RWPE2 (cell line): ENCODE measurements at regions not wholly inside any gene's neighbourhood (a gene's known extent, or its start where the extent isn't known, plus 50 kb on each side); places are given as distances from the start of the nearest gene placed in this dataset.
"Not testable (repeated sequence)": the region's sequence is repeated elsewhere in the genome, so short reads cannot be mapped to it uniquely, and the experiment has no call there.

ENCODE experiments used
- ATAC-seq: fragments of 200-7000 bp; cut with Tn5 transposase; 3 replicates; pipeline ENCODE4 v1.9.1; 2021; ENCODE audit warnings: low read depth
- DNase-seq: peaks from one replicate; pipeline ENCODE4 v3.0.0-alpha.2; 2020; ENCODE audit warnings: low spot score
- H3K27ac ChIP-seq: fragments of 450-650 bp; 2 replicates; pipeline ENCODE4 v1.5.1; 2017; ENCODE audit warnings: mild to moderate bottlenecking; ENCODE audit not compliant: poor library complexity, severe bottlenecking
- H3K27me3 ChIP-seq: fragments of 250-450 bp; sonication (Bioruptor Pico); 2 replicates; pipeline ENCODE4 v1.5.1; 2021; ENCODE audit warnings: mild to moderate bottlenecking, moderate library complexity; ENCODE audit not compliant: insufficient read depth, poor library complexity, severe bottlenecking
- H3K36me3 ChIP-seq: fragments of 250-450 bp; sonication (Bioruptor Pico); 2 replicates; pipeline ENCODE4 v1.5.1; 2020; ENCODE audit warnings: low read depth, mild to moderate bottlenecking, moderate library complexity
- H3K4me1 ChIP-seq: fragments of 250-450 bp; sonication (Bioruptor Pico); 2 replicates; pipeline ENCODE4 v1.5.1; 2021; ENCODE audit warnings: mild to moderate bottlenecking, moderate library complexity; ENCODE audit not compliant: insufficient read depth, poor library complexity, severe bottlenecking
- H3K4me3 ChIP-seq: fragments of 250-450 bp; sonication (Bioruptor Pico); 2 replicates; pipeline ENCODE4 v1.5.1; 2021; ENCODE audit warnings: mild to moderate bottlenecking, moderate library complexity; ENCODE audit not compliant: severe bottlenecking
- H3K9me3 ChIP-seq: fragments of 250-450 bp; sonication (Bioruptor Pico); 2 replicates; pipeline ENCODE4 v1.5.1; 2021; ENCODE audit warnings: mild to moderate bottlenecking, moderate library complexity; ENCODE audit not compliant: severe bottlenecking
- TF ChIP-seq, protein P1 (sequence below): fragments of 450-650 bp; IDR thresholded peaks from one replicate; pipeline ENCODE4 v1.5.1; 2017; ENCODE audit warnings: mild to moderate bottlenecking, moderate library complexity; ENCODE audit not compliant: poor library complexity, severe bottlenecking

DNA sequence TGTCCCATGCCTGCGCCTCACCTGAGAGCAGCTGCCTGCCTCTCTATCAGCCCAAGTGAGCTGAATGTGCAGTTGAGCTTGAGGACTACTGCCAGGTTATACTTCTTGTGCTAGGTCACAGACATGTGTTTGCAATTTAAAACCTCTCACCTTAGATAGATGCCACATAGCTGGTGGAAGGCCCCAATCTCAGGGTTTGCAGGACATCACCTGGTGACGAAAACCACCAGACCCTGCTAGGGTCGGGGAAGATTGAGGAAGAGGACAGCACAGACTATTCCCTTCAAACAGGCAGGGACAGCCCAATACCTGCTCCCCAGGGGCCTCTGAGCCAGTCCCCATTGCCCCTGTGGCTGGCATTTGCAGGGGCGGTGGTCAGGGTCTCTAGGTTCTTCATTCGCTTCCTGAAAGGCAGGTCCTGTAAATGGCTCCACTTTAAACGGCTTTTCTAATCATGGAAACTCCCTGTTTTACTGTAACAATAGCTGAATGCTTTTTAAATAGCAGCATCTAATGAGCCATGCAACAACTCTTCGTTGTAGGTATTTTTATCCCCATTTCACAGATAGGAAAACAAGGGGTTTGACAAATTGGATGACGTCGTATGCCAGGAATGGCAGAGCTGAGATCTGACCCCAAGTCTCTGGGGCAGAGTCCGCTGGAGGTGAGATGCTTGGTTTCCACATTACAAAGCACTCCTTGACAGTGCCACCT lies 80.1 kb downstream of the EMX2 start:
- Histone ChIP-seq H3K27ac (no peak overlapping the region), H3K4me1 (no peaks in the 10 kb centered on the region), H3K27me3 (no peaks in the 10 kb centered on the region), H3K4me3 (no peak overlapping the region), H3K36me3 (no peaks in the 10 kb centered on the region), H3K9me3 (no peaks in the 10 kb centered on the region)
- TF ChIP-seq, protein P1, sequence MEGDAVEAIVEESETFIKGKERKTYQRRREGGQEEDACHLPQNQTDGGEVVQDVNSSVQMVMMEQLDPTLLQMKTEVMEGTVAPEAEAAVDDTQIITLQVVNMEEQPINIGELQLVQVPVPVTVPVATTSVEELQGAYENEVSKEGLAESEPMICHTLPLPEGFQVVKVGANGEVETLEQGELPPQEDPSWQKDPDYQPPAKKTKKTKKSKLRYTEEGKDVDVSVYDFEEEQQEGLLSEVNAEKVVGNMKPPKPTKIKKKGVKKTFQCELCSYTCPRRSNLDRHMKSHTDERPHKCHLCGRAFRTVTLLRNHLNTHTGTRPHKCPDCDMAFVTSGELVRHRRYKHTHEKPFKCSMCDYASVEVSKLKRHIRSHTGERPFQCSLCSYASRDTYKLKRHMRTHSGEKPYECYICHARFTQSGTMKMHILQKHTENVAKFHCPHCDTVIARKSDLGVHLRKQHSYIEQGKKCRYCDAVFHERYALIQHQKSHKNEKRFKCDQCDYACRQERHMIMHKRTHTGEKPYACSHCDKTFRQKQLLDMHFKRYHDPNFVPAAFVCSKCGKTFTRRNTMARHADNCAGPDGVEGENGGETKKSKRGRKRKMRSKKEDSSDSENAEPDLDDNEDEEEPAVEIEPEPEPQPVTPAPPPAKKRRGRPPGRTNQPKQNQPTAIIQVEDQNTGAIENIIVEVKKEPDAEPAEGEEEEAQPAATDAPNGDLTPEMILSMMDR = no peak
- ATAC-seq (no peak), DNase-seq (no peak)

DNA sequence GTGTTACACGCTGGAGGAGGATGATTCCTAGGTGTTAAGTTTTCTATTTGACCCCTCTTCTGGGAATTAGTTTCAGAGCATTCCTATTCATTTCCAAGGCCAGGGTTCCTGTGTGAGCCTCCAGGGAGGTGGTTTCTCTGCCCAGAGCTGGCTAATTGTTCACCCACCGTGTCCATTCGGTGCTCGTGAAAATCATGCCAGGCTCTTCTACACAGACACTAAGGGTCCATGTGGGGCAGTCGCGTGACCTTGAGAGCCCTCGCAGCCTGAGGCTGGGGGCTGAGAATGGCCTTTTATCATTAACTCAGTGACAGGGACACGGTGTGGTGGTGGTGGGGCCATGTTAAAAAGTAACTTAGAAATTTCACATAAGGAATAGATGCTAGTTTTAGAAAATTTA lies 83.7 kb downstream of the EMX2 start:
- Histone ChIP-seq H3K27ac (no peak overlapping the region), H3K36me3 (no peaks in the 10 kb centered on the region), H3K9me3 (no peaks in the 10 kb centered on the region), H3K4me3 (no peak overlapping the region), H3K27me3 (no peaks in the 10 kb centered on the region), H3K4me1 (no peaks in the 10 kb centered on the region)
- DNase-seq = no peak
- ATAC-seq = no peak
- TF ChIP-seq, protein P1 = no peak

DNA sequence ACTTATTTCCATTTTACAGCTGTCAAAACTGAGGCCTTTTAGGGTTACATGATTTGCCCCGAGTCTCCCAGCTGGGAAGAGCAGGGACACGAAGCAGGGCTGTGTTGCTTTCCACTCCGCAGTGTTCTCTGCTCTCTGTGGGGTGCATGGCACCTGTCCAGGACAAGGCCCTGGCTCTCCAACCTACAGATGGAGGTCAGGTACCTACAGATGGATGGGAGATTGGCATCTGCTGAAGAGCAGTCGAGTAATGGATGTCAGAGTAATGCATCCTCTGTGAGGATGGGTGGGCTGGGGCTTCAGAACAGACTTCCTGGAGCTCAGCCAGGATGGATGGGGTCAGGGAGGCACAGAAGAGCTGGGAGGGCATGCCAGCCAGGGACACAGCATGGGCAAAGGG lies 85.0 kb downstream of the EMX2 start:
- Histone ChIP-seq H3K4me1 (no peaks in the 10 kb centered on the region), H3K36me3 (no peaks in the 10 kb centered on the region), H3K4me3 (no peak overlapping the region), H3K27ac (no peak overlapping the region), H3K27me3 (no peaks in the 10 kb centered on the region), H3K9me3 (no peaks in the 10 kb centered on the region)
- no peak for ATAC-seq
- TF ChIP-seq, protein P1 = no peak
- DNase-seq = no peak

DNA sequence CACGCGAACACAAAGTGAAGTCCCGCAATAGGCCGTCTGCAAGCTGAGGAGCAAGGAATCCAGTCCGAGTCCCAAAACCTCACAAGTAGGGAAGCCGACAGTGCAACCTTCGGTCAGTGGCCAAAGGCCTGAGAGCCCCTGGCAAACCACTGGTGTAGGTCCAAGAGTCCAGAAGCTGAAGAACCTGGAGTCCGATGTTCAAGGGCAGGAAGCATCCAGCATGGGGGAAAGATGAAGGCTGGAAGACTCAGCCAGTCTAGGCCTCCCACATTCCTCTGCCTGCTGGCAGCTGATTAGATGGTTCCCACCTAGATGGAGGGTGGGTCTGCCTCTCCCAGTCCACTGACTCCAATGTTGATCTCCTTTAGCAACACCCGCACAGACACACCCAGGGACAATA lies 87.2 kb downstream of the EMX2 start:
- H3K27ac ChIP-seq, DNase-seq, H3K4me1 ChIP-seq, H3K36me3 ChIP-seq, H3K4me3 ChIP-seq, H3K9me3 ChIP-seq, H3K27me3 ChIP-seq, ATAC-seq: not testable (repeated sequence)

DNA sequence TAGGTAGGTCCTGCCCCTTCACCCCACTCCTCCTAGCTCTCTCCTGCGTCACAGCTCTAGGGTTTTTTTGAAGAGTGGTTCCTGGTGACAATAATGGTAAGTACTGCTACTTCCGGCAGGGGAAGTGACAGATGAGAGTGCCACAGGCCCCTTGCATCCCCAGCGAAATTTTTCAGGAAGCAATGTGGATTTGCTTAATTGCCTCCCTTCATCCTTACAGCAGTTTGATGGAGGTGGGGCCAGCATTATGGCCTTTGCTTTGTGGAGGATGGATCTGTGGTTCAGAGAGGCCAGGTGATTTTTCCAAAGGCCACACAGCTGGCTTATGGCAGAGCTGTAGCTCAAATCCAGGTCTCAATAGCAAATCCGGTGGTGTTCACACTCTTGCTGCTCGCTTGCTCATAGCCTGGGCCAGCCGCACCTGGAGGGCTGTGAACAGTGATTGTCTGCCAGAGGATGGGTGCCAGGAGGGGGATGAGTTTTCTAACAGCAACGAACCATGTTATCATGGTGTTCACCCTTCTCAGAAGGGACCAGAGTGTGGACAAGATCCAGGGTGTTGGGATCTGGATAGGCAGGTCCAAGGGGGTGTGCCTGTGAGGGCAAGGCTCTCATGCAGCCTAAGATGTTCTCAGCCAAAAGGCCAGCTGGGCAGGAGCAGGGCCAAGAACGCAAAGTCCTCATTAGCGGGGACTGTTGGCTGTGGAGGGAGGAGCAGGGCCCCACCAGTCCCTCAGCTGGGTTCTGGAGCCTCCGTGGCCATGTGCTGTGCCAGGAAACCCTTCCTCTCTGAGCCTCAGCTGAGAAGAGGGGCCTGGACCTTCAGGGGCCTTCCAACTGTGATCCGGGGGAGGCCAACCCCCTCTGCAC lies 89.0 kb downstream of the EMX2 start:
- H3K4me3 ChIP-seq = no peak overlapping the region
- DNase-seq (no peak), ATAC-seq (no peak)
- H3K4me1 ChIP-seq = no peaks in the 10 kb centered on the region
- H3K27me3 ChIP-seq = no peaks in the 10 kb centered on the region
- H3K36me3 ChIP-seq = no peaks in the 10 kb centered on the region
- TF ChIP-seq, protein P1 = no peak
- H3K9me3 ChIP-seq = no peaks in the 10 kb centered on the region
- no peak overlapping the region for H3K27ac ChIP-seq
